GM23338 (cell line): ENCODE measurements at regions not wholly inside any gene's neighbourhood (a gene's known extent, or its start where the extent isn't known, plus 50 kb on each side); places are given as distances from the start of the nearest gene placed in this dataset.

Experiments
- ATAC-seq: fragments of 200-7000 bp; cut with Tn5 transposase; 3 replicates; pipeline ENCODE4 v1.9.1; 2020
- DNase-seq: peaks from one replicate; pipeline ENCODE4 v3.0.0-alpha.2; 2015; ENCODE audit warnings: low spot score
- H2AFZ ChIP-seq: fragments of 200-600 bp; sonication (generic); 2 replicates; pipeline ENCODE4 v1.8.0; 2016; ENCODE audit warnings: antibody characterized with exemption, mild to moderate bottlenecking, moderate library complexity
- H3F3A ChIP-seq: fragments of 200-600 bp; sonication (generic); replicated peaks from 2 replicates; pipeline ENCODE4 v1.8.0; 2017; ENCODE audit warnings: antibody characterized with exemption, mixed run types, low read depth
- H3K27ac ChIP-seq: fragments of 200-600 bp; sonication (generic); 2 replicates; pipeline ENCODE4 v1.6.1; 2016; ENCODE audit warnings: low read depth
- H3K27me3 ChIP-seq: fragments of 200-600 bp; sonication (generic); 2 replicates; pipeline ENCODE4 v1.8.0; 2016; ENCODE audit warnings: mild to moderate bottlenecking, mixed run types, moderate library complexity; ENCODE audit not compliant: insufficient read depth
- H3K36me3 ChIP-seq: fragments of 200-600 bp; sonication (generic); 2 replicates; pipeline ENCODE4 v1.8.0; 2016; ENCODE audit warnings: mild to moderate bottlenecking; ENCODE audit not compliant: insufficient read depth
- H3K4me1 ChIP-seq: fragments of 200-600 bp; sonication (generic); 2 replicates; pipeline ENCODE4 v1.8.0; 2016; ENCODE audit warnings: mild to moderate bottlenecking, moderate library complexity; ENCODE audit not compliant: insufficient read depth
- H3K4me2 ChIP-seq: fragments of 200-600 bp; sonication (generic); 2 replicates; pipeline ENCODE4 v1.7.1; 2017; ENCODE audit warnings: mixed run types
- H3K4me3 ChIP-seq: fragments of 200-600 bp; sonication (generic); 2 replicates; pipeline ENCODE4 v1.6.1; 2016; ENCODE audit warnings: mixed run types
- H3K79me2 ChIP-seq: fragments of 200-600 bp; sonication (generic); replicated peaks from 2 replicates; pipeline ENCODE4 v1.8.0; 2017; ENCODE audit warnings: mild to moderate bottlenecking; ENCODE audit not compliant: insufficient read depth
- H3K9me2 ChIP-seq: fragments of 200-600 bp; sonication (generic); 2 replicates; pipeline ENCODE4 v1.8.0; 2017; ENCODE audit not compliant: insufficient read depth
- H4K20me1 ChIP-seq: fragments of 200-600 bp; sonication (generic); replicated peaks from 2 replicates; pipeline ENCODE4 v1.8.0; 2017; ENCODE audit warnings: mild to moderate bottlenecking; ENCODE audit not compliant: insufficient read depth
- H3K27ac Mint-ChIP-seq: 2 replicates; pipeline ENCODE4 v1.8.0; 2020; ENCODE audit warnings: inconsistent platforms, mild to moderate bottlenecking, moderate library complexity, mixed read lengths
- H3K27me3 Mint-ChIP-seq: 3 replicates; pipeline ENCODE4 v1.8.0; 2022; ENCODE audit warnings: low read depth, mild to moderate bottlenecking, moderate library complexity, mixed read lengths, inconsistent platforms; ENCODE audit not compliant: insufficient read depth, poor library complexity
- H3K36me3 Mint-ChIP-seq: 3 replicates; pipeline ENCODE4 v1.8.0; 2021; ENCODE audit warnings: low read depth, mild to moderate bottlenecking, inconsistent platforms, moderate library complexity, mixed read lengths
- H3K4me1 Mint-ChIP-seq: 3 replicates; pipeline ENCODE4 v1.8.0; 2020; ENCODE audit warnings: mild to moderate bottlenecking, inconsistent platforms, mixed read lengths
- H3K4me3 Mint-ChIP-seq: 3 replicates; pipeline ENCODE4 v1.8.0; 2021; ENCODE audit warnings: moderate library complexity, mild to moderate bottlenecking, inconsistent platforms, mixed read lengths
- H3K9me3 Mint-ChIP-seq: 3 replicates; pipeline ENCODE4 v1.8.0; 2020; ENCODE audit warnings: moderate library complexity, mild to moderate bottlenecking, inconsistent platforms, mixed read lengths
- CREB1 ChIP-seq: fragments of 250-450 bp; sonication (Bioruptor Pico); IDR thresholded peaks from 2 replicates; pipeline ENCODE4 v1.5.0; 2020; ENCODE audit warnings: low read depth, mild to moderate bottlenecking, moderate library complexity
- ETS1 ChIP-seq: IDR thresholded peaks from 2 replicates; pipeline ENCODE4 v1.6.1; 2016; ENCODE audit warnings: antibody characterized with exemption
- EZH2 ChIP-seq: fragments of 200-600 bp; sonication (generic); IDR thresholded peaks from one replicate; pipeline ENCODE4 v1.8.0; 2017; ENCODE audit warnings: antibody characterized with exemption, mild to moderate bottlenecking, low read depth; ENCODE audit not compliant: unreplicated experiment
- EZH2phosphoT487 ChIP-seq: fragments of 200-600 bp; sonication (generic); IDR thresholded peaks from one replicate; pipeline ENCODE4 v1.8.1; 2018; ENCODE audit warnings: antibody characterized with exemption; ENCODE audit not compliant: unreplicated experiment
- JUNB ChIP-seq: IDR thresholded peaks from one replicate; pipeline ENCODE4 v1.6.1; 2016; ENCODE audit warnings: antibody characterized with exemption; ENCODE audit not compliant: unreplicated experiment
- NANOG ChIP-seq: IDR thresholded peaks from 2 replicates; pipeline ENCODE4 v1.6.1; 2016; ENCODE audit warnings: antibody characterized with exemption, borderline replicate concordance
- POLR2AphosphoS5 ChIP-seq: IDR thresholded peaks from 2 replicates; pipeline ENCODE4 v1.6.1; 2016; ENCODE audit warnings: antibody characterized with exemption, low read depth
- STAT1 ChIP-seq: IDR thresholded peaks from one replicate; pipeline ENCODE4 v1.6.1; 2016; ENCODE audit warnings: antibody characterized with exemption; ENCODE audit not compliant: unreplicated experiment
- ZNF114 ChIP-seq: fragments of 250-450 bp; sonication (Bioruptor Pico); IDR thresholded peaks from 2 replicates; pipeline ENCODE4 v1.5.0; 2020; ENCODE audit warnings: mild to moderate bottlenecking, moderate library complexity
- ZNF331 ChIP-seq: fragments of 250-450 bp; sonication (Bioruptor Pico); IDR thresholded peaks from 2 replicates; pipeline ENCODE4 v1.5.0; 2020; ENCODE audit warnings: low read depth, mild to moderate bottlenecking, moderate library complexity
- ZNF462 ChIP-seq: fragments of 250-450 bp; sonication (Bioruptor Pico); IDR thresholded peaks from 2 replicates; pipeline ENCODE4 v1.5.0; 2020; ENCODE audit warnings: mild to moderate bottlenecking, moderate library complexity
- TF ChIP-seq, protein P1 (sequence below): IDR thresholded peaks from one replicate; pipeline ENCODE4 v1.6.1; 2018; ENCODE audit warnings: antibody characterized with exemption; ENCODE audit not compliant: unreplicated experiment
- TF ChIP-seq, protein P2 (sequence below), 2 experiments: fragments of 200-600 bp in 1 of 2; sonication (generic) in 1 of 2; conservative IDR thresholded peaks; 2 replicates each; pipeline versions ENCODE4 v1.5.1 to v1.6.1; 2016 to 2017; ENCODE audit warnings: antibody characterized with exemption in 2 of 2, low read depth in 2 of 2, mild to moderate bottlenecking in 2 of 2, moderate library complexity in 1 of 2

DNA sequence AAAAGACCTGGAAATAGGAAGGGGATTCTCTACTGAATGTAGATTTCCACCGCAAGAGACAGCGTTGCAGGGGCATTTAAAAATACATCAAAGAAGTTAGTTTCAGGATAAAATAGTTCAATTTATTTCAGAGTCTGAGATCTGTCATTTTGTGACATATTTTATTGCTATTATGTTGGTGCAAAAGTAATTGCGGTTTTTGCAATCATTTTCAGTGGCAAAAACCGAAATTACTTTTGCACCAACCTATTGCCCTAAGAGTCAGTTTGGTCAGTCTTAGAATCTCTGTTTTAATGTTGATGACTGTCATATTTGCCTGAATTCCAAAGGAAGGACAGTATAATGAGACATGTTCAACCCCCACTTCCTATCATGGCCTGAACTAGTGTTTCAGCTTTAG lies 219.5 kb upstream of the CDH10 start:
- TF ChIP-seq JUNB (no peak), POLR2AphosphoS5 (no peak), NANOG (no peak), ZNF114 (CRISPR knock-in tag) (no peak), STAT1 (no peak), CREB1 (CRISPR knock-in tag) (no peak), EZH2phosphoT487 (no peak), ETS1 (no peak), ZNF331 (no peak), EZH2 (no peak), ZNF462 (CRISPR knock-in tag) (no peak)
- TF ChIP-seq, protein P1, sequence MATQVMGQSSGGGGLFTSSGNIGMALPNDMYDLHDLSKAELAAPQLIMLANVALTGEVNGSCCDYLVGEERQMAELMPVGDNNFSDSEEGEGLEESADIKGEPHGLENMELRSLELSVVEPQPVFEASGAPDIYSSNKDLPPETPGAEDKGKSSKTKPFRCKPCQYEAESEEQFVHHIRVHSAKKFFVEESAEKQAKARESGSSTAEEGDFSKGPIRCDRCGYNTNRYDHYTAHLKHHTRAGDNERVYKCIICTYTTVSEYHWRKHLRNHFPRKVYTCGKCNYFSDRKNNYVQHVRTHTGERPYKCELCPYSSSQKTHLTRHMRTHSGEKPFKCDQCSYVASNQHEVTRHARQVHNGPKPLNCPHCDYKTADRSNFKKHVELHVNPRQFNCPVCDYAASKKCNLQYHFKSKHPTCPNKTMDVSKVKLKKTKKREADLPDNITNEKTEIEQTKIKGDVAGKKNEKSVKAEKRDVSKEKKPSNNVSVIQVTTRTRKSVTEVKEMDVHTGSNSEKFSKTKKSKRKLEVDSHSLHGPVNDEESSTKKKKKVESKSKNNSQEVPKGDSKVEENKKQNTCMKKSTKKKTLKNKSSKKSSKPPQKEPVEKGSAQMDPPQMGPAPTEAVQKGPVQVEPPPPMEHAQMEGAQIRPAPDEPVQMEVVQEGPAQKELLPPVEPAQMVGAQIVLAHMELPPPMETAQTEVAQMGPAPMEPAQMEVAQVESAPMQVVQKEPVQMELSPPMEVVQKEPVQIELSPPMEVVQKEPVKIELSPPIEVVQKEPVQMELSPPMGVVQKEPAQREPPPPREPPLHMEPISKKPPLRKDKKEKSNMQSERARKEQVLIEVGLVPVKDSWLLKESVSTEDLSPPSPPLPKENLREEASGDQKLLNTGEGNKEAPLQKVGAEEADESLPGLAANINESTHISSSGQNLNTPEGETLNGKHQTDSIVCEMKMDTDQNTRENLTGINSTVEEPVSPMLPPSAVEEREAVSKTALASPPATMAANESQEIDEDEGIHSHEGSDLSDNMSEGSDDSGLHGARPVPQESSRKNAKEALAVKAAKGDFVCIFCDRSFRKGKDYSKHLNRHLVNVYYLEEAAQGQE = no peak
- TF ChIP-seq, protein P2, sequence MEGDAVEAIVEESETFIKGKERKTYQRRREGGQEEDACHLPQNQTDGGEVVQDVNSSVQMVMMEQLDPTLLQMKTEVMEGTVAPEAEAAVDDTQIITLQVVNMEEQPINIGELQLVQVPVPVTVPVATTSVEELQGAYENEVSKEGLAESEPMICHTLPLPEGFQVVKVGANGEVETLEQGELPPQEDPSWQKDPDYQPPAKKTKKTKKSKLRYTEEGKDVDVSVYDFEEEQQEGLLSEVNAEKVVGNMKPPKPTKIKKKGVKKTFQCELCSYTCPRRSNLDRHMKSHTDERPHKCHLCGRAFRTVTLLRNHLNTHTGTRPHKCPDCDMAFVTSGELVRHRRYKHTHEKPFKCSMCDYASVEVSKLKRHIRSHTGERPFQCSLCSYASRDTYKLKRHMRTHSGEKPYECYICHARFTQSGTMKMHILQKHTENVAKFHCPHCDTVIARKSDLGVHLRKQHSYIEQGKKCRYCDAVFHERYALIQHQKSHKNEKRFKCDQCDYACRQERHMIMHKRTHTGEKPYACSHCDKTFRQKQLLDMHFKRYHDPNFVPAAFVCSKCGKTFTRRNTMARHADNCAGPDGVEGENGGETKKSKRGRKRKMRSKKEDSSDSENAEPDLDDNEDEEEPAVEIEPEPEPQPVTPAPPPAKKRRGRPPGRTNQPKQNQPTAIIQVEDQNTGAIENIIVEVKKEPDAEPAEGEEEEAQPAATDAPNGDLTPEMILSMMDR (conservative IDR thresholded peaks at IDR 0.05; ENCODE audit: low read depth in 2 of 2) = no peak
- Histone ChIP-seq H3K4me1 (no peaks in the 10 kb centered on the region), H3K27ac (no peak overlapping the region), H4K20me1 (no peaks in the 10 kb centered on the region), H3K4me2 (no peak overlapping the region), H3K36me3 (no peaks in the 10 kb centered on the region), H3K27me3 (no peaks in the 10 kb centered on the region), H3K9me2 (no peaks in the 10 kb centered on the region), H3F3A (no peaks in the 10 kb centered on the region), H3K4me3 (no peak overlapping the region), H3K79me2 (no peaks in the 10 kb centered on the region), H2AFZ (no peak overlapping the region)
- H3K36me3 Mint-ChIP-seq = no peaks in the 10 kb centered on the region
- no peaks in the 10 kb centered on the region for H3K27me3 Mint-ChIP-seq
- H3K9me3 Mint-ChIP-seq = no peaks in the 10 kb centered on the region
- H3K4me3 Mint-ChIP-seq = no peak overlapping the region
- peaks cover 2% of the 10 kb centered on the region; the same call in 1 of the 3 replicates for H3K4me1 Mint-ChIP-seq
- ATAC-seq (no peak), DNase-seq (no peak)
- H3K27ac Mint-ChIP-seq = no peak overlapping the region
